OCI-LY3 (cell line): ENCODE measurements at regions not wholly inside any gene's neighbourhood (a gene's known extent, or its start where the extent isn't known, plus 50 kb on each side); places are given as distances from the start of the nearest gene placed in this dataset.
A peak's percentile ranks its signal among the peaks of the same experiment; 100 is the strongest.

Experiments used
- H2AFZ ChIP-seq: fragments of 200-600, 300-600 bp; shearing (Covaris generic); 2 replicates; pipeline ENCODE4 v1.6.0; 2014; ENCODE audit warnings: antibody characterized with exemption, low read depth, low read length
- H3K27ac ChIP-seq: fragments of 200-600, 300-600 bp; sonication (generic); 2 replicates; pipeline ENCODE4 v1.5.1; 2014; ENCODE audit warnings: mild to moderate bottlenecking, low read length, moderate library complexity, mixed read lengths
- H3K27me3 ChIP-seq: fragments of 200-600, 300-600 bp; sonication (generic); 2 replicates; pipeline ENCODE4 v1.6.1; 2014; ENCODE audit warnings: low read depth, low read length, mixed read lengths
- H3K36me3 ChIP-seq: fragments of 200-600, 300-600 bp; sonication (generic); replicated peaks from 2 replicates; pipeline ENCODE3; 2014; ENCODE audit warnings: low read depth, low read length, mixed read lengths
- H3K4me1 ChIP-seq: fragments of 300-600, 200-600 bp; sonication (generic); 2 replicates; pipeline ENCODE4 v1.6.1; 2014; ENCODE audit warnings: low read length, mixed read lengths
- H3K4me2 ChIP-seq: fragments of 200-600, 300-600 bp; sonication (generic); 2 replicates; pipeline ENCODE4 v1.6.1; 2014; ENCODE audit warnings: low read length, mixed read lengths
- H3K4me3 ChIP-seq: fragments of 300-600, 200-600 bp; sonication (generic); 2 replicates; pipeline ENCODE4 v1.5.1; 2014; ENCODE audit warnings: antibody characterized with exemption, mild to moderate bottlenecking, low read length, moderate library complexity
- H3K79me2 ChIP-seq: fragments of 300-600, 200-600 bp; shearing (Covaris generic); 2 replicates; pipeline ENCODE4 v1.6.1; 2014; ENCODE audit warnings: mild to moderate bottlenecking, low read length, mixed read lengths
- H3K9ac ChIP-seq: fragments of 300-600, 200-600 bp; shearing (Covaris generic); 2 replicates; pipeline ENCODE4 v1.6.0; 2014; ENCODE audit warnings: mild to moderate bottlenecking, low read length, moderate library complexity
- H3K9me3 ChIP-seq: fragments of 200-600, 300-600 bp; shearing (Covaris generic); 2 replicates; pipeline ENCODE4 v1.6.1; 2014; ENCODE audit warnings: low read length, mixed read lengths; ENCODE audit not compliant: insufficient read depth
- H4K20me1 ChIP-seq: fragments of 200-600, 300-600 bp; sonication (generic); 2 replicates; pipeline ENCODE4 v1.6.1; 2016; ENCODE audit warnings: low read length, mixed read lengths; ENCODE audit not compliant: insufficient read depth
- CTCF ChIP-seq: fragments of 200-600, 300-600 bp; sonication (generic); IDR thresholded peaks from 2 replicates; pipeline ENCODE4 v1.5.1; 2014; ENCODE audit warnings: antibody characterized with exemption, low read length, low read depth
- EZH2phosphoT487 ChIP-seq: fragments of 200-600 bp; shearing (Covaris generic); IDR thresholded peaks from 2 replicates; pipeline ENCODE4 v1.6.1; 2018; ENCODE audit warnings: antibody characterized with exemption, mixed run types, low read depth

- H3K9ac ChIP-seq = no peak overlapping the region
- no peak overlapping the region for H3K27ac ChIP-seq
- no peak overlapping the region for H3K4me3 ChIP-seq
- no peak overlapping the region for H3K4me2 ChIP-seq
- no peaks in the 10 kb centered on the region for H3K9me3 ChIP-seq
- no peaks in the 10 kb centered on the region for H3K4me1 ChIP-seq
- no peaks in the 10 kb centered on the region for H4K20me1 ChIP-seq
- TF ChIP-seq CTCF (peak; percentile 76), EZH2phosphoT487 (no peak)
- H3K79me2 ChIP-seq = no peaks in the 10 kb centered on the region
- H3K36me3 ChIP-seq = no peaks in the 10 kb centered on the region
- H2AFZ ChIP-seq = no peak overlapping the region
- no peaks in the 10 kb centered on the region for H3K27me3 ChIP-seq
These were observed 381.5 kb upstream of the STXBP6 start for GRCh38 chr14:25431211-25432076.

- Histone ChIP-seq H3K9ac (no peak overlapping the region), H3K27me3 (no peaks in the 10 kb centered on the region), H2AFZ (no peak overlapping the region), H3K9me3 (no peaks in the 10 kb centered on the region), H3K79me2 (no peaks in the 10 kb centered on the region), H3K36me3 (no peaks in the 10 kb centered on the region), H3K4me1 (no peaks in the 10 kb centered on the region), H3K4me3 (no peak overlapping the region), H4K20me1 (no peaks in the 10 kb centered on the region), H3K4me2 (no peak overlapping the region), H3K27ac (no peak overlapping the region)
- no peak for TF ChIP-seq CTCF
- TF ChIP-seq EZH2phosphoT487 = no peak
These were observed 380.9 kb upstream of the STXBP6 start for GRCh38 chr14:25430808-25431207.

GRCh38 chr14:25412998-25413397 lies 363.1 kb upstream of the STXBP6 start:
- TF ChIP-seq CTCF = no peak
- no peak for TF ChIP-seq EZH2phosphoT487
- no peak overlapping the region for H3K9ac ChIP-seq
- no peaks in the 10 kb centered on the region for H3K36me3 ChIP-seq
- H3K79me2 ChIP-seq = no peaks in the 10 kb centered on the region
- peaks cover 7% of the 10 kb centered on the region for H3K27me3 ChIP-seq
- no peaks in the 10 kb centered on the region for H4K20me1 ChIP-seq
- no peak overlapping the region for H3K27ac ChIP-seq
- H2AFZ ChIP-seq = no peak overlapping the region
- no peaks in the 10 kb centered on the region for H3K9me3 ChIP-seq
- H3K4me1 ChIP-seq = no peaks in the 10 kb centered on the region
- H3K4me2 ChIP-seq = no peak overlapping the region
- no peak overlapping the region for H3K4me3 ChIP-seq

- Histone ChIP-seq H3K36me3 (no peaks in the 10 kb centered on the region), H3K9me3 (no peaks in the 10 kb centered on the region), H3K4me2 (no peak overlapping the region), H3K9ac (no peak overlapping the region), H3K27ac (no peak overlapping the region), H4K20me1 (no peaks in the 10 kb centered on the region), H3K4me1 (no peaks in the 10 kb centered on the region), H3K4me3 (no peak overlapping the region), H3K27me3 (peaks cover 7% of the 10 kb centered on the region), H2AFZ (no peak overlapping the region), H3K79me2 (no peaks in the 10 kb centered on the region)
- TF ChIP-seq CTCF (peak; percentile 38; the same call in 1 of the 2 replicates), EZH2phosphoT487 (no peak)
These were observed 362.1 kb upstream of the STXBP6 start for GRCh38 chr14:25411781-25412757.
